Psoas muscle (tissue), 7 donors: ENCODE measurements at regions not wholly inside any gene's neighbourhood (a gene's known extent, or its start where the extent isn't known, plus 50 kb on each side); places are given as distances from the start of the nearest gene placed in this dataset.
A peak's percentile ranks its signal among the peaks of the same experiment; 100 is the strongest.

Experiments used
- ATAC-seq, 4 donors: fragments of 200-7000 bp; cut with Tn5 transposase; one replicate each; pipeline ENCODE4 v1.9.1; 2020; ENCODE audit warnings: moderate library complexity in 3 of 4, mild to moderate bottlenecking in 2 of 4
- DNase-seq, 2 donors: peaks; one replicate each; pipeline ENCODE4 v3.0.0-alpha.2; 2020
- H3K27ac ChIP-seq: fragments of 200-600 bp; one replicate; pipeline ENCODE4 v1.8.0; 2022
- H3K27me3 ChIP-seq, 3 donors: fragments of 200-600 bp in 1 of 3; one replicate each; pipeline versions ENCODE4 v1.6.1 to v1.8.0; 2013 to 2022; ENCODE audit warnings: low read length in 2 of 3, mild to moderate bottlenecking in 2 of 3, moderate library complexity in 1 of 3; ENCODE audit not compliant: insufficient read depth in 3 of 3
- H3K36me3 ChIP-seq, 2 donors: fragments of 200-600 bp in 1 of 2; one replicate each; pipeline versions ENCODE4 v1.6.1 to v1.8.0; 2013 to 2022; ENCODE audit warnings: low read depth in 1 of 2, mild to moderate bottlenecking in 1 of 2, moderate library complexity in 1 of 2; ENCODE audit not compliant: insufficient read depth in 1 of 2
- H3K4me1 ChIP-seq: fragments of 200-600 bp; one replicate; pipeline ENCODE4 v1.8.0; 2022
- H3K4me3 ChIP-seq: fragments of 200-600 bp; one replicate; pipeline ENCODE4 v1.8.0; 2022; ENCODE audit warnings: mild to moderate bottlenecking
- H3K9me3 ChIP-seq: fragments of 200-600 bp; one replicate; pipeline ENCODE4 v1.8.0; 2022
- CTCF ChIP-seq: fragments of 200-600 bp; IDR thresholded peaks from one replicate; pipeline ENCODE4 v1.8.0; 2022; ENCODE audit warnings: antibody characterized with exemption
- WGBS, 3 donors: extraction: QIAGEN DNeasy Blood & Tissue Kit; methylation state at CpG; one replicate each; pipeline versions ENCODE4 v1.1.6 to v1.1.7; 2013; 5-methylcytosine and 5-hydroxymethylcytosine counted together
- intact Hi-C, 2 donors: fragments of 100-400 bp; cut with DNase I; formaldehyde crosslinking; loops; one replicate each; pipeline versions ENCODE4 v1.11.0 to v1.14.2; 2022
- donor health status: healthy with polysubstance abuse.
- donor health status: DM: no; HTN: no; CAD: no; lungs with moderate emphysema.
- donor health status: Bipolar disorder and iron deficiency.
- donor health status: healthy.
- donor health status: DM: yes; HTN: yes; CAD: no.
- donor health status: DM: no; HTN: no; CAD: no.
- donor health status: DM: yes; HTN: yes; CAD: no.

- no peak overlapping the region for H3K4me3 ChIP-seq
- WGBS, 3 donors, result 78 to 94% (median 86%) methylated on average over 1 of the region's 1 CpG
- no peaks in the 10 kb centered on the region for H3K9me3 ChIP-seq
- H3K36me3 ChIP-seq, result no peaks in the 10 kb centered on the region
- no peak for TF ChIP-seq CTCF
- H3K4me1 ChIP-seq, result no peaks in the 10 kb centered on the region
- H3K27ac ChIP-seq, result no peak overlapping the region
- H3K27me3 ChIP-seq, result no peaks in the 10 kb centered on the region
- ATAC-seq, result no peak
- intact Hi-C loops, result no loop called here
- DNase-seq, result no peak
Measured at GRCh38 chr10:47179291-47179647, 120.7 kb upstream of the GDF10 start.

GRCh38 chr10:47181052-47181849, 118.7 kb upstream of the GDF10 start:
- no peaks in the 10 kb centered on the region for H3K36me3 ChIP-seq
- 87 to 90% (median 88%) methylated on average over 19 of the region's 19 CpGs for WGBS, 3 donors
- ATAC-seq (no peak), DNase-seq (no peak)
- H3K4me1 ChIP-seq, result no peaks in the 10 kb centered on the region
- H3K27me3 ChIP-seq, result no peaks in the 10 kb centered on the region
- no peaks in the 10 kb centered on the region for H3K9me3 ChIP-seq
- intact Hi-C loops, result no loop called here
- no peak overlapping the region for H3K27ac ChIP-seq
- no peak for TF ChIP-seq CTCF
- H3K4me3 ChIP-seq, result no peak overlapping the region

GRCh38 chr10:47182934-47183703, 116.9 kb upstream of the GDF10 start:
- Histone ChIP-seq H3K9me3 (no peaks in the 10 kb centered on the region), H3K36me3 (no peaks in the 10 kb centered on the region), H3K27me3 (no peaks in the 10 kb centered on the region), H3K4me3 (no peak overlapping the region), H3K27ac (peak overlapping the region; percentile 16), H3K4me1 (no peaks in the 10 kb centered on the region)
- ATAC-seq, result peak in 3 of 4 donors; percentile 24 to 67 (median 67)
- no peak for DNase-seq
- WGBS, 3 donors, result 67 to 90% (median 86%) methylated on average over 11 of the region's 11 CpGs
- intact Hi-C loops, result no loop called here
- no peak for TF ChIP-seq CTCF

- H3K36me3 ChIP-seq, result no peaks in the 10 kb centered on the region
- TF ChIP-seq CTCF, result no peak
- H3K27ac ChIP-seq, result no peak overlapping the region
- H3K27me3 ChIP-seq, result no peaks in the 10 kb centered on the region
- H3K4me3 ChIP-seq, result no peak overlapping the region
- no peaks in the 10 kb centered on the region for H3K9me3 ChIP-seq
- DNase-seq (no peak), ATAC-seq (peak; percentile 48 to 92 (median 72))
- no peaks in the 10 kb centered on the region for H3K4me1 ChIP-seq
- intact Hi-C loops, result no loop called here
- 46 to 78% (median 67%) methylated on average over 4 of the region's 4 CpGs for WGBS, 3 donors
Measured at GRCh38 chr10:47183704-47184041, 116.3 kb upstream of the GDF10 start.
